ENCODE measurements at regions not wholly inside any gene's neighbourhood (a gene's known extent, or its start where the extent isn't known, plus 50 kb on each side); places are given as distances from the start of the nearest gene placed in this dataset.

DNA sequence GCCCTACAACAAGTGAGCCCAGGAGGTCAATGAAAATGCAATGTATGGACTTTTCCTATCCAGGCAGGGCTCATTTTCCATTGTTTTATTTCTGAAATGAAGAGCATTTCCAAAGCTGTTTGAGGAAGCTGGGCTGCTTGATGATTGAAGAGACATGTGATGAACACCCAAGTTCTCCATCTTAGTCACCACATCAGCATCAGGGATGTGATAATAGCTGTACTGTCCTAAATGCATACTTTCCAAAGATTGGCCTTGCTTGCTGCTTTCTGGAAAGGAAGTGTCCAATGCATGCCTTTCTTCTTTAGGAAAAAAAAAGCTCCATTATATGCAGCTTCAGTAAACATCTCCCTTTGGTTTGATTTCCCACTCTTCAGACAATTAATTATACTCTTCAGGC, 425.9 kb upstream of the RUNX1 start:
- TF ChIP-seq, protein P1, sequence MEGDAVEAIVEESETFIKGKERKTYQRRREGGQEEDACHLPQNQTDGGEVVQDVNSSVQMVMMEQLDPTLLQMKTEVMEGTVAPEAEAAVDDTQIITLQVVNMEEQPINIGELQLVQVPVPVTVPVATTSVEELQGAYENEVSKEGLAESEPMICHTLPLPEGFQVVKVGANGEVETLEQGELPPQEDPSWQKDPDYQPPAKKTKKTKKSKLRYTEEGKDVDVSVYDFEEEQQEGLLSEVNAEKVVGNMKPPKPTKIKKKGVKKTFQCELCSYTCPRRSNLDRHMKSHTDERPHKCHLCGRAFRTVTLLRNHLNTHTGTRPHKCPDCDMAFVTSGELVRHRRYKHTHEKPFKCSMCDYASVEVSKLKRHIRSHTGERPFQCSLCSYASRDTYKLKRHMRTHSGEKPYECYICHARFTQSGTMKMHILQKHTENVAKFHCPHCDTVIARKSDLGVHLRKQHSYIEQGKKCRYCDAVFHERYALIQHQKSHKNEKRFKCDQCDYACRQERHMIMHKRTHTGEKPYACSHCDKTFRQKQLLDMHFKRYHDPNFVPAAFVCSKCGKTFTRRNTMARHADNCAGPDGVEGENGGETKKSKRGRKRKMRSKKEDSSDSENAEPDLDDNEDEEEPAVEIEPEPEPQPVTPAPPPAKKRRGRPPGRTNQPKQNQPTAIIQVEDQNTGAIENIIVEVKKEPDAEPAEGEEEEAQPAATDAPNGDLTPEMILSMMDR (IDR thresholded peaks at IDR 0.05), result no peak
- no peaks in the 10 kb centered on the region for H3K27me3 ChIP-seq
- H3K4me1 ChIP-seq, result no peaks in the 10 kb centered on the region
- ATAC-seq (peak in 2 of 4 donors; percentile 60 to 65), DNase-seq (no peak), FAIRE-seq (no peak)
- no peak overlapping the region for H3K4me3 ChIP-seq
- H3K27ac ChIP-seq, result peak overlapping the region in 1 of 4 donors; percentile 18
- intact Hi-C loops (cut with DNase I), result no loop called here
- H3K36me3 ChIP-seq, result no peaks in the 10 kb centered on the region
- no peaks in the 10 kb centered on the region for H3K9me3 ChIP-seq

DNA sequence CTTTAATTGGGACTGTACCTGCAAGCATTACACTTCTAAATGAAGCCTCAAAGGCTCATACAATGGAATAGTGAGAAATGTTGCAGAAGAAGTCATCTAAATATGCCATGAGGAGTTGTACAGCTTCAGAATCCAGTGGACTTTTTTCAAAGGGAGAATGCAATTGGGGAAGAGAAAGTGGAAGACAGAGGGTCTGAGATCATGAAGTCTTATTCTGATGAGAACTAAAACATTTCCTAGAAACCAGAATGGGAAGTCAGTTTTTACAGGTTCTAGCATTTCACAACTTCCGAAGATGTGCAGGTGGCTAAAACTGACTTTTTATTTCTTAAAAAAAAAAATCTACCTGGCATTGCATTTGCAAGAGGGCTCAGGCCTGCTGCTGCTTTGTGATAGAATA, 424.4 kb upstream of the RUNX1 start:
- Histone ChIP-seq H3K27ac (no peak overlapping the region), H3K4me3 (no peak overlapping the region), H3K4me1 (no peaks in the 10 kb centered on the region), H3K36me3 (no peaks in the 10 kb centered on the region), H3K27me3 (no peaks in the 10 kb centered on the region), H3K9me3 (no peaks in the 10 kb centered on the region)
- no peak for DNase-seq
- no peak for ATAC-seq
- WGBS, 2 donors, result 94 to 98% methylated on average over 1 of the region's 1 CpG
- FAIRE-seq, result no peak
- TF ChIP-seq, protein P1 (IDR thresholded peaks at IDR 0.05), result no peak
- intact Hi-C loops (cut with DNase I), result no loop called here

DNA sequence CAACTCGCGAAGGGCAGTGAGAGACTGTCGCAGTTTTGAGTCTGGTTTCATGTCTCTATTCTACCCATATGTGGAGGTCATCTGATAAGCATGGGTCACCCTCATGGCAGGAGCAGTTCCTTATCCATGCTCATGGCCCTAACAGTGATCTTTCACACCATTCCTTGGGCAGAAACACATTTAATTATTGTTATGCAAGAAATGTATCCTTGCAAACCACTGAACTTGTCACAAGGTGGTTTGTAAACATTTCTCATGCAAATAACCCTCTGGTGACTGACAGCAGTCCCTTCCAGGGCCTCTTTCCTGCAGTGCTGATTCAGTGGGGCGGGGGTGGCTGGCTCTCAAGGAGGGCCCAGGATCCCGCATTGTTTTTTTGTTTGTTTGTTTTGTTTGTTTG, 421.4 kb upstream of the RUNX1 start:
- TF ChIP-seq, protein P1 (IDR thresholded peaks at IDR 0.05), result no peak
- ATAC-seq (no peak), DNase-seq (no peak), FAIRE-seq (no peak)
- Histone ChIP-seq H3K4me1 (no peaks in the 10 kb centered on the region), H3K4me3 (no peak overlapping the region), H3K27ac (no peak overlapping the region), H3K9me3 (no peaks in the 10 kb centered on the region), H3K36me3 (no peaks in the 10 kb centered on the region), H3K27me3 (no peaks in the 10 kb centered on the region)
- 75 to 79% methylated on average over 5 of the region's 5 CpGs for WGBS, 2 donors
- intact Hi-C loops (cut with DNase I), result no loop called here

DNA sequence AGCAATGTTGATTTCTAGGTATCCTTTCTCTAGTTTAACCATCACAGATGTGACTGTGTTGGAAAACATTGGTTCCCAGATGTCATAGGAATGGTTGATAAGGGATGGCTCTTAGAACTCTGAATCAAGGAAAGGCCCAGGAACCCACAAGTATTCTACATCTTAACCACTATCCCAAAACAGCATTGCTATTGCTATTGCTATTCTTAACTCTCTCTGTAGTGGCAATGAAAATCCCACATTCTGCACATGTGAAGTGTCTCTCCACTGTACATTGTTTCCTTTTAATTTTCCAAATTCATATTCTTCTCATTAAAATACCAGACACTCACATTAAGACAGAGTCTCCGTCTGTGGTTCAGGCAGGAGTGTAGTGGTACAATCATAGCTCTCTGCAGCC, 420.4 kb upstream of the RUNX1 start:
- Histone ChIP-seq H3K9me3 (no peaks in the 10 kb centered on the region), H3K4me1 (no peaks in the 10 kb centered on the region), H3K36me3 (no peaks in the 10 kb centered on the region), H3K27ac (no peak overlapping the region), H3K4me3 (no peak overlapping the region), H3K27me3 (no peaks in the 10 kb centered on the region)
- TF ChIP-seq, protein P1 (IDR thresholded peaks at IDR 0.05), result no peak
- ATAC-seq (peak in 1 of 4 donors; percentile 26), DNase-seq (no peak), FAIRE-seq (no peak)
- WGBS, 2 donors, result 89 to 90% methylated on average over 1 of the region's 1 CpG
- intact Hi-C loops (cut with DNase I), result no loop called here

DNA sequence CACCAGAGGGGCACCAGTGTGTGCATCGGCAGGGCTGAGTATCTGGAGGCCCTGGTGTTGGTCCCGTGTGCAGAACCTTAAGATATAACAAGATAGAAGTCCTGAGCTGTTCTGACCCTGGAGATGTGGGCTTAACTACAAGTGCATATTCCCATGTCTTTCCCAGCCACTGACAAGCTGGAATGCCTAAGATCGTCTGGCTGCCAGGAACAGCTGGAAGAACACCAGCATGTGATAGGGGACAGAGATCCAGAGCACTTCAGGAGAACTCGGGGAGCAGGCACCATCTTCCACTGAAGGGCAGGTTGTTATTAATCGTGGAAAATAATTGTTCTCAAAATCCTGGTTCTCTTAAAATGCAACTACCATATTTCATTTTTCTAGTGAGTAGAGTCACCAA, 419.9 kb upstream of the RUNX1 start:
- WGBS, 2 donors, result 55 to 58% methylated on average over 5 of the region's 5 CpGs
- FAIRE-seq, result no peak

More for the DNA sequence above, 419.9 kb upstream of the RUNX1 start:
- Histone ChIP-seq H3K27ac (no peak overlapping the region), H3K27me3 (no peaks in the 10 kb centered on the region), H3K4me1 (no peaks in the 10 kb centered on the region), H3K36me3 (no peaks in the 10 kb centered on the region), H3K9me3 (no peaks in the 10 kb centered on the region), H3K4me3 (no peak overlapping the region)
- intact Hi-C loops (cut with DNase I), result no loop called here
- no peak for ATAC-seq
- TF ChIP-seq, protein P1 (IDR thresholded peaks at IDR 0.05), result no peak
- no peak for DNase-seq

Data from pancreas (tissue), 10 donors.